ENCODE measurements at regions not wholly inside any gene's neighbourhood (a gene's known extent, or its start where the extent isn't known, plus 50 kb on each side); places are given as distances from the start of the nearest gene placed in this dataset.
"Not testable (repeated sequence)": the region's sequence is repeated elsewhere in the genome, so short reads cannot be mapped to it uniquely, and the experiment has no call there.

DNA sequence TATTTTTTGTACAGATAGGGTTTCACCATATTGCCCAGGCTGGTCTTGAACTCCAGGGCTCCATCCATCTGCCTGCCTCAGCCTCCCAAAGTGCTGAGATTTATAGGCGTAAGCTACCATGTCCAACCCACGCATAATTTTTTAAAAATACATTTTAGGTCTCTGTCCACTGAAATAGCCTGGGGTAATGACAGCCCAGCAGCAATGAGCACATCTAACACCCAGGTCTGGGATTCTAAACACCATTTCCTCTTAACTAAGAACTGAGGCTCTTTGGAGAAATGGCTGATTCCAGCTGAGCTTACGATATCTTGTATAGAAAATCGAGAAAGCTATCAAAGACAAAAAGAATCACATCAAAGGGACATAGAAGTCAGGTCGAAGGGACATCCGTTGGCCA is 245.3 kb downstream of the PARN start:
- no peak for DNase-seq (ENCODE audit: low spot score)
- Mint-ChIP-seq H3K4me1 (ENCODE audit: low read depth) (no peaks in the 10 kb centered on the region), H3K27ac (no peak overlapping the region), H3K27me3 (ENCODE audit: low read depth) (no peaks in the 10 kb centered on the region), H3K4me3 (ENCODE audit: low read depth) (no peak overlapping the region), H3K9me3 (no peaks in the 10 kb centered on the region), H3K36me3 (ENCODE audit: low read depth) (no peaks in the 10 kb centered on the region)
- intact Hi-C loops (cut with micrococcal nuclease), result no loop called here

DNA sequence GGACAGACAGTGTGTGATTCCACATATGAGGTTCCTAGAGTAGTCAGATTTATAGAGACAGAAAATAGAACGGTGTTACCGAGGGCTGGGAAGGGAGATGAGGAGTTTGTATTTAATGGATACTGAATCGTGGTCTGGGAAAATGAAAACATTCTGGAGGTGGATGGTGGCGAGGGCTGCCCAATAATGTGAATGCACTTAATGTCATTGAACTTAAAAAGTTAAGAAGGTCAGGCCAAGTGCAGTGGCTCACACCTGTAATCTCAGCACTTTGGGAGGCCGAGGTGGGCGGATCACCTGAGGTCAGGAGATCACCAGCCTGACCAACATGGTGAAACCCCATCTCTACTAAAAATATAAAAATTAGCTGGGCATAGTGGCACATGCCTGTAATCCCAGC is 246.2 kb downstream of the PARN start:
- H3K9me3 Mint-ChIP-seq; DNase-seq (ENCODE audit: low spot score); H3K4me1 Mint-ChIP-seq (ENCODE audit: low read depth); H3K4me3 Mint-ChIP-seq (ENCODE audit: low read depth); H3K27ac Mint-ChIP-seq; H3K27me3 Mint-ChIP-seq (ENCODE audit: low read depth); H3K36me3 Mint-ChIP-seq (ENCODE audit: low read depth); intact Hi-C loops (cut with micrococcal nuclease): not testable (repeated sequence)

DNA sequence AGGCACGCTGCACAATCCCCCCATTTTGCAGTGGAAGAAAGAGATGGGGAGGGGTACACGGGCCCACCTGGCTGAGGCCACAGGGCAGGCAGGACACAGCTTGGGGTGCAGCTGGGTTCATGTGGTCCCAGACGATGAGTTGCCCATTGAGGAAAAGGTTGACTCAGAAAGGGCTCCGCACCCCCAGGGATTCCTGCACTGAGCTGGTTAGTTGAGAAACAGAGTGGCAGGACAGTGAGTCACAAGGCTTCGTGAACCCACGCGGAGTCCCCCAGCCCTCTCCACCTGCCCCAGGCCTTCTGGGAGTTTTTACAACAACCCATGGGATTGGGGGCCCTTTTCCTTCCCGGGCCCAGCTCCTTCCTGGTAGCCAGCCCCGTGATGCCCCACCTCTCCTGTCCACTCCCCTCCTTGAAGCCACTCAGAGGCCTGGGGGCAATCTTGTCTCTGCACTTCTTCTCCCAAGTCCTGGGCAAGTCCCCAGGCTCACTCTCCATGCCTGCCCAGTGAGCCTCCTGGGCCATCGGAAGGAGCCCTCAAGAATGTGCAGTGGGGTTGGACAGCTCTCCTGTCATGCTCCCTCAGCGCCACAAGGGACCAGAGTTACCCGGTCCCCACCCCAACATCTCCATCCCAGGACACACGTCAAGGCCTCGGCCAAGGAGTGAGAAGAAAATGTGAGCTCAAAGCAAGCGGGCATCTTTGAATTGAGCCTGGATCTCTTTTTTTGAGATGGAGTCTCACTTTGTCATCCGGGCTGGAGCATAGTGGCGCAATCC is 251.2 kb downstream of the PARN start:
- H3K9me3 Mint-ChIP-seq, result no peaks in the 10 kb centered on the region
- no peak for DNase-seq (ENCODE audit: low spot score)
- no peaks in the 10 kb centered on the region for H3K36me3 Mint-ChIP-seq (ENCODE audit: low read depth)
- H3K27ac Mint-ChIP-seq, result no peak overlapping the region
- H3K4me1 Mint-ChIP-seq (ENCODE audit: low read depth), result no peaks in the 10 kb centered on the region
- intact Hi-C loops (cut with micrococcal nuclease), result no loop called here
- H3K27me3 Mint-ChIP-seq (ENCODE audit: low read depth), result no peaks in the 10 kb centered on the region
- no peak overlapping the region for H3K4me3 Mint-ChIP-seq (ENCODE audit: low read depth)

DNA sequence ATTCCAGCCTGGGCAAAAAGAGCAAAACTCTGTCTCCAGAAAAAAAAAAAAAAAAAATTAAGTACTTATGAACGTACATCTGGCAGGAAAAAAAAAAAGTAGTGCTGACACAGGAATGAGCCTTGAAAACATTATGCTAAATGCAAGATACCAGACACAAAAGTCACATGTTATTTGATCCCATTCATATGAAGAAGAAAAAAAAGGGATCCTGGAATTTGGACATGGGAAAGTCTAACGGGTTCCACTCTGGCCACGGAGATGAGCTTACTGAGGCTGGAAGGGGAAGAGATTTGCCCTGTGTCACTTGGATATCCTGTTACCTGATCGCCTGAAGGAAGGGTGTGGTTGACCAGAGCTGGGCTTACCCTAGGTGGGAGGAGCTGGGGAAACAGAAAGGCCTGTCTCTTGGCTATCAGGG is 251.9 kb downstream of the PARN start:
- Mint-ChIP-seq H3K4me1 (ENCODE audit: low read depth) (no peaks in the 10 kb centered on the region), H3K9me3 (no peaks in the 10 kb centered on the region), H3K4me3 (ENCODE audit: low read depth) (no peak overlapping the region), H3K27me3 (ENCODE audit: low read depth) (no peaks in the 10 kb centered on the region), H3K36me3 (ENCODE audit: low read depth) (no peaks in the 10 kb centered on the region), H3K27ac (no peak overlapping the region)
- DNase-seq (ENCODE audit: low spot score), result no peak
- intact Hi-C loops (cut with micrococcal nuclease), result no loop called here

DNA sequence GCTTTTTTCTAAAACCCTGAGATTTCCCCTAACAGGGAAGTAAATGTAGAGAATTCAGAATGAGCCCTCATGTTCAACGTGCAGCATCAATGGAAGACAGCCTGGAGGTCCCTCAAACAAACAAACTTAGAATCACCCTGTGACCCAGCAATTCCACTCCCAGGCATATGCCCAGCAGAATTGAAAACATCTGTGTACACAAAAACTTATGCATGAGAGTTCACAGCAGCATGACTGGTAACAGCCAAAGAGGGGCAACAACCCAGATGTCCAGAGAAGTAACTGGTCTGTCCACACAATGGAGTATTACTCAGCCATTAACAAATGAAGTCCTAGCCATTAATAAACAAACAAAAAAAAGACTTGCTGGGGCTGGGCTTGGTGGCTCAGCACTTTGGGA is 252.7 kb downstream of the PARN start:
- no peak overlapping the region for H3K27ac Mint-ChIP-seq
- no peak for DNase-seq (ENCODE audit: low spot score)
- intact Hi-C loops (cut with micrococcal nuclease), result no loop called here
- H3K4me1 Mint-ChIP-seq (ENCODE audit: low read depth), result no peaks in the 10 kb centered on the region
- H3K4me3 Mint-ChIP-seq (ENCODE audit: low read depth), result no peak overlapping the region
- no peaks in the 10 kb centered on the region for H3K36me3 Mint-ChIP-seq (ENCODE audit: low read depth)
- H3K27me3 Mint-ChIP-seq (ENCODE audit: low read depth), result no peaks in the 10 kb centered on the region
- H3K9me3 Mint-ChIP-seq, result no peaks in the 10 kb centered on the region

DNA sequence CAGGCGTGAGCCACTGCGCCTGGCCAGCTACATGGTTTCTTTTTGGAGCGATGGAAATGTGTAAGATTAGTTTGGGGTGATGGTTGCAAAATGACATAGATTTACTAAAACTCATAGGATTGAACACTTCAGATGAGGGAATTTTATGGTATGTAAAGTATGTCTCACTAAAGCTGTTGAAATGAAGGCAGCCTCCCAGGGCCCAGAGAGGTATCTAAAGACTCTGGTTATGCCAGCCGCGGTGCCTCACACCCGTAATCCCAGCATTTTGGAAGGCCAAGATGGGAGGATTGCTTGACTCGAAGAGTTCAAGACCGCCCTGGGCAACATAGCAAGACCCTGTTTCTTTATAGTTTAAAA is 254.9 kb downstream of the PARN start:
- Mint-ChIP-seq H3K27ac (no peak overlapping the region), H3K4me1 (ENCODE audit: low read depth) (no peaks in the 10 kb centered on the region), H3K36me3 (ENCODE audit: low read depth) (no peaks in the 10 kb centered on the region), H3K9me3 (no peaks in the 10 kb centered on the region), H3K4me3 (ENCODE audit: low read depth) (no peak overlapping the region), H3K27me3 (ENCODE audit: low read depth) (no peaks in the 10 kb centered on the region)
- intact Hi-C loops (cut with micrococcal nuclease), result no loop called here
- no peak for DNase-seq (ENCODE audit: low spot score)

DNA sequence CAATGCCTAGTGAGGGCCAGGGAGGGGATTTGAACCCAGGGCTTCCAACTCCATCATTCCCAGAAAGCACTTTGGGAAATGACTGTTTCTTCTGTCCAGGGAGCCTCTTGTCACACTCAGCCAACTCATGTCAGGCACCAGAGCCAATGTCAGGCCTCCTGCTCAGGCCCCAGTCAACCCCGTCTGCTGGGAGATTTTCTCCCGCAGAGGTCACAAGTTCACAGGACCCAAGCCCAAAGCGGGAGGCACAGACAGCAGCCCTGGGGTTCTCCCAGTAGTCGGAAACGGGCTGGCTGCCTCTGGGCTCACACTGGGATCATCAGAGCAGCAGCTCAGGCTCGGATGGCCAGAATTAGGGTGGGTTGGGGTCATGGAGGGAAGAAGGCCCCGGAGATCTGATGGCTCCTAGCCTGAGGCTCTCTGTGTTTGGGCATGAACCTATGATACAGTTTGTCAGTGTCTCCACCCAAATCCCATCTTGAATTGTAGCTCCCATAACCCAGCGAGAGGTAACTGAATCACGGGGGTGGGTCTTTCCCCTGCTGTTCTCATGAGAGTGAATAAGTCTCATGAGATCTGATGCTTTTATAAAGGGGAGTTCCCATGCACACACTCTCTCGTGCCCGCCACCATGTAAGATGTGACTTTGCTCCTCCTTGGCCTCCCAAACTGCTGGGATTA is 255.5 kb downstream of the PARN start:
- Mint-ChIP-seq H3K36me3 (ENCODE audit: low read depth) (no peaks in the 10 kb centered on the region), H3K4me1 (ENCODE audit: low read depth) (no peaks in the 10 kb centered on the region)
- intact Hi-C loops (cut with micrococcal nuclease), result no loop called here

DNA sequence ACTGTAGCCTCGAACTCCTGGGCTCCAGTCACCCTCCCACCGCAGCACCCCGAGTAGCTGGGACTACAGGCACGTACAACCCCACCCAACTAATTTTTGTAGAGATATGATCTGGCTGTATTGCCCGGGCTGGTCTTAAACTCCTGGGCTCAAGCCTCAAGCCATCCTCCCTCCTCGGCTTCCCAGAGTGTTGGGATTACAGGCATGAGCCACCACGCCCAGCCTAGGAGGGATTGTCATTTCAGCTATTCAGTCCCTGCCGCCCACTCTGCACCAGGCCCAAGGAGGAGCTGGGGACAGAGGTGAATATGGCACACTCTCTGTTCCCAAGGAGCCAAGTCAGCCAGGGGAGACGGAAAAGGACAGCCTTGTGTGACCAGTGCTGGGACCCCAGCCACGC is 256.2 kb downstream of the PARN start:
- Mint-ChIP-seq H3K4me3 (ENCODE audit: low read depth) (no peak overlapping the region), H3K27me3 (ENCODE audit: low read depth) (no peaks in the 10 kb centered on the region), H3K4me1 (ENCODE audit: low read depth) (no peaks in the 10 kb centered on the region), H3K36me3 (ENCODE audit: low read depth) (no peaks in the 10 kb centered on the region), H3K27ac (no peak overlapping the region), H3K9me3 (no peaks in the 10 kb centered on the region)
- DNase-seq (ENCODE audit: low spot score), result no peak
- intact Hi-C loops (cut with micrococcal nuclease), result no loop called here

More for the DNA sequence above, 255.5 kb downstream of the PARN start:
- Mint-ChIP-seq H3K4me3 (ENCODE audit: low read depth) (no peak overlapping the region), H3K27ac (no peak overlapping the region), H3K9me3 (no peaks in the 10 kb centered on the region), H3K27me3 (ENCODE audit: low read depth) (no peaks in the 10 kb centered on the region)
- no peak for DNase-seq (ENCODE audit: low spot score)

DNA sequence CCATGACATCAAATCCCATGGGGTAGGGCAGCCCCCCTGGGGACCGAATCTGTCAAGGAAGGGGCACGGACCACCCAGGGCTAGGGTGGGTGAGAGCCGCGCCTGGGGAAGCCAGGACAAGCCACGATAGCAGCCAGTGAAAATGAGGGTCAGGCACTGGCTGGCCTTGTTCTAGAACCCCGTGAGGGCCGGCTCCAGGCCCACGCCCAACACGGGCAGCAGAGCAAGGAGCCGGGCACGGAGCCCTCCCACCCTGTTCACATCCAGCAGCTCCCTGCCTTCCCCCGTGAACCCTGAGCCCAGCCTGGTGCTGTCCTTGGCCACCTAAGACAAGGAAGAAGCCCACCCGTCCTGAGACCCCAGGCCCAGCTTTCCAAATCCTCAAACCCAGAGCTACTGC is 256.7 kb downstream of the PARN start:
- Mint-ChIP-seq H3K36me3 (ENCODE audit: low read depth) (no peaks in the 10 kb centered on the region), H3K4me3 (ENCODE audit: low read depth) (no peak overlapping the region), H3K4me1 (ENCODE audit: low read depth) (no peaks in the 10 kb centered on the region), H3K9me3 (no peaks in the 10 kb centered on the region), H3K27ac (no peak overlapping the region), H3K27me3 (ENCODE audit: low read depth) (no peaks in the 10 kb centered on the region)
- intact Hi-C loops (cut with micrococcal nuclease), result no loop called here
- DNase-seq (ENCODE audit: low spot score), result no peak

DNA sequence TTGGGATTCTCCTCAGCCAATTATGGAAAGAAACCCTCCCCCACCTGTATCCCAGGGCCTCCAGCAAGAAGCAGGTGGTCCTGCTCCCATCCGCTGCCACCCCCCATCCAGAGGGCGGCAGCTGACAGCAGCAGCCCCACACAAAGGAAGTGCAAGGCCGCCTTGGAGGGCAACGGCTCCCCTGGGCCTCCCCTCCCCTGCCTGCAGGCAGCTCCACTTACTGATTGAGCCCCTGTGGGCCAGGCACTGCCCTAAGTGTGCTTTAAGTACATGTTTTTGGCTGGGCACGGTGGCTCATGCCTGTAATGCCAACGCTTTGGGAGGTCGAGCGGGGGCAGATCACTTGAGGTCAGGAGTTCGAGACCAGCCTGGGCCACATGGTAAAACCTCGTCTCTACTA is 257.6 kb downstream of the PARN start:
- Mint-ChIP-seq H3K9me3 (no peaks in the 10 kb centered on the region), H3K4me3 (ENCODE audit: low read depth) (no peak overlapping the region), H3K27me3 (ENCODE audit: low read depth) (no peaks in the 10 kb centered on the region), H3K36me3 (ENCODE audit: low read depth) (no peaks in the 10 kb centered on the region), H3K27ac (no peak overlapping the region), H3K4me1 (ENCODE audit: low read depth) (no peaks in the 10 kb centered on the region)
- intact Hi-C loops (cut with micrococcal nuclease), result no loop called here
- DNase-seq (ENCODE audit: low spot score), result no peak

DNA sequence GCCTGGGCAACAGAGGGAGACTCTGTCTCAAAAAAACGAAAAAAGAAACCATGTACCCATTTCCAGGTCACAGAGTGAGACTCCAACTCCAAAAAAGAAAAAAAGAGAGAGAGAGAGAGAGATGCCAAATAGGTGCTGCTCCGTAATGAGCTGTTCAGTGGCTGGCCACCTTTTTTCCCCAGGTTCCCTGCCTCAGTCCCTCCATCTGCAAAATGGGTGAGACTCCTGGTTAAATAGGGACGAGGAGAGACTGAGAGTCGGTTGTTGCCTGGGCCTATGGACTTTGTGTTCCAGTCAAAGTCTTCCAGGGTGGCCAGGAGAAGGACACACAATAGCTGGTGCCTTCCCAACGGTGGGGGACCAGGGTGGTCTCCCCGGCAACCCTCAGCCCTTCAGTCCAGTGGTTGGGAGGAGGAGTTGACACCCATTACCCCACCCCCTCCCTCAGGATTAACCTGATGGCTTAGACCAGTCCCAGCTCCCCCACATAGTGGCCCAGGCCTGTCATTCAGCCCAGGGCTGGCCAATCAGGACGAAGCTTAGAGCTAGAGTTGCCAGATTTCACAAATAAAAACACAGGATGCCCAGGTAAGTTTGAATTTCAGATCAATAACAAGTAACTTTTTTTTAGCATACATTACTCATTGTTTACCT is 258.2 kb downstream of the PARN start:
- no peaks in the 10 kb centered on the region for H3K36me3 Mint-ChIP-seq (ENCODE audit: low read depth)
- no peaks in the 10 kb centered on the region for H3K4me1 Mint-ChIP-seq (ENCODE audit: low read depth)
- DNase-seq (ENCODE audit: low spot score), result no peak
- H3K27me3 Mint-ChIP-seq (ENCODE audit: low read depth), result no peaks in the 10 kb centered on the region
- intact Hi-C loops (cut with micrococcal nuclease), result no loop called here
- H3K4me3 Mint-ChIP-seq (ENCODE audit: low read depth), result no peak overlapping the region
- H3K9me3 Mint-ChIP-seq, result no peaks in the 10 kb centered on the region
- no peak overlapping the region for H3K27ac Mint-ChIP-seq

DNA sequence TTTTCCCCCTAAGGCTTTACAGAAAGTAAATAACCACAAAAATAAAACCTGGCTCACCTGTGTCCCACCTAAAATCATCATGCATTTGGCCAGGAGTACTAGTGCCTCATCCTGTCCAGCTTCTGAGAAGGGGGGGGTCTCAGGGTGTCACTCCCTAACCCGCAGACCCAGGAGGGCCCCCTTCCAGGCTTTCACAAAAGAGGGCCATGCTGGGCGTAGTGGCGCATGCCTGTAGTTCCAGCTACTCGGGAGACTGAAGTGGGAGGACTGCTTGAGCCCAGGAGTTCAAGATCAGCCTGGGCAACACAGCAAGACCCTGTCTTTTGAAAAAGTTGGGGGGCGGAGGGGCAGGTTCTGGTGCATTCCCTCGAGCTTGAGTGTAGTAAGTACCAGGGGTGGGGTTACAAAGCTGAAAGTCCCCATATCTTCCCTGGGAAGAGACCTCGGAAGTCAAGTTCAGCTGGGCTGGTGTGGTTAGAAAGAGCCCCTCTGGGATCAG is 259.3 kb downstream of the PARN start:
- no peak for DNase-seq (ENCODE audit: low spot score)
- H3K36me3 Mint-ChIP-seq (ENCODE audit: low read depth), result no peaks in the 10 kb centered on the region
- no peak overlapping the region for H3K27ac Mint-ChIP-seq
- H3K4me3 Mint-ChIP-seq (ENCODE audit: low read depth), result no peak overlapping the region
- H3K27me3 Mint-ChIP-seq (ENCODE audit: low read depth), result no peaks in the 10 kb centered on the region
- no peaks in the 10 kb centered on the region for H3K9me3 Mint-ChIP-seq
- no peaks in the 10 kb centered on the region for H3K4me1 Mint-ChIP-seq (ENCODE audit: low read depth)
- intact Hi-C loops (cut with micrococcal nuclease), result no loop called here

All from activated T-helper 2 cell treated with anti-CD3 and anti-CD28 coated beads, Interferon-gamma antibody, Interleukin-2, Interleukin-4, amounts not matched to agents 10 μg/mL and 5 μg/mL and 100 μg/mL, durations not matched to agents 14 hours and 24 hours and 36 hours (primary cell).